ENCODE measurements at regions not wholly inside any gene's neighbourhood (a gene's known extent, or its start where the extent isn't known, plus 50 kb on each side); places are given as distances from the start of the nearest gene placed in this dataset.

DNA sequence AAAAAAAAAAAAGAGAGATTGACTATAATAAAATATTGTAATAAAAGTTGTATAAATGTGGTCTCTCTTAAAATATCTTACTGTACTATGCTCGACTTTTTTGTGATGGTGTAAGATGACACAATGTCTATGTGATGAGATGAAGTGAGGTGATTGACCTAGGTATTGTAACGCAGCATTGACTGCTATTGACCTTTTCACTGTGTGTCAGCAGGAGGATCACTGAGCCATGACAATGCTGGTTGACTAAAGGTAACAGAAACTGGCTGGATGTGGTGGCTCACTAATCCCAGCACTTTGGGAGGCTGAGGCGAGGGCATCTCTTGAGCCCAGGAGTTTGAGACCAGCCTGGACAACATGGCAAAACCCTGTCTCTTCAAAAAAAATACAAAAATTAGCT is 78.6 kb upstream of the MYO10 start:
- H3K9me3 Mint-ChIP-seq: no peaks in the 10 kb centered on the region
- H3K27me3 Mint-ChIP-seq (ENCODE audit: low read depth): no peaks in the 10 kb centered on the region
- H3K4me3 Mint-ChIP-seq: no peak overlapping the region
- no peak overlapping the region for H3K27ac Mint-ChIP-seq
- TF ChIP-seq, protein P1, sequence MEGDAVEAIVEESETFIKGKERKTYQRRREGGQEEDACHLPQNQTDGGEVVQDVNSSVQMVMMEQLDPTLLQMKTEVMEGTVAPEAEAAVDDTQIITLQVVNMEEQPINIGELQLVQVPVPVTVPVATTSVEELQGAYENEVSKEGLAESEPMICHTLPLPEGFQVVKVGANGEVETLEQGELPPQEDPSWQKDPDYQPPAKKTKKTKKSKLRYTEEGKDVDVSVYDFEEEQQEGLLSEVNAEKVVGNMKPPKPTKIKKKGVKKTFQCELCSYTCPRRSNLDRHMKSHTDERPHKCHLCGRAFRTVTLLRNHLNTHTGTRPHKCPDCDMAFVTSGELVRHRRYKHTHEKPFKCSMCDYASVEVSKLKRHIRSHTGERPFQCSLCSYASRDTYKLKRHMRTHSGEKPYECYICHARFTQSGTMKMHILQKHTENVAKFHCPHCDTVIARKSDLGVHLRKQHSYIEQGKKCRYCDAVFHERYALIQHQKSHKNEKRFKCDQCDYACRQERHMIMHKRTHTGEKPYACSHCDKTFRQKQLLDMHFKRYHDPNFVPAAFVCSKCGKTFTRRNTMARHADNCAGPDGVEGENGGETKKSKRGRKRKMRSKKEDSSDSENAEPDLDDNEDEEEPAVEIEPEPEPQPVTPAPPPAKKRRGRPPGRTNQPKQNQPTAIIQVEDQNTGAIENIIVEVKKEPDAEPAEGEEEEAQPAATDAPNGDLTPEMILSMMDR (IDR thresholded peaks at IDR 0.05; ENCODE audit: unreplicated experiment): no peak
- DNase-seq (ENCODE audit: low spot score in 2 of 2, unreplicated experiment in 2 of 2): no peak
- H3K36me3 Mint-ChIP-seq: no peaks in the 10 kb centered on the region
- peaks cover 3% of the 10 kb centered on the region for H3K4me1 Mint-ChIP-seq

DNA sequence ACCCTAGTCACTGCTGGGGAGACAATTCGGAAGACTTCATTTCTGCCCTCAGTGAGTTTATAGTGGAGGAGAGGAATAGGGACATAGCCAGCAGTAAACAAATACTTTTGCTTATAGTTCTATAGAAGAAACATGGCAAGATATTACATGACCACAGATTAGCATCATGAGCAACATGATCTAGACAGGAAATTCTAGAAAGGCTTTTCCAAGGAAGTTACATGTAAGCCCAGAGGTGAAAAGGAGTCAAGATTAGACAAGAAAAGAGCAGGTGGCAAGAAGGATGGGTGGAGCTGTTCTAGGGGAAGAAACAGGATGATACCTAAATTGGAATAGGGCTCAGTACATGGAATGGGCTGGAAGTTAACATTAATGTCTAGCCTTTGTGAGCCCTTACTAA is 82.8 kb upstream of the MYO10 start:
- Mint-ChIP-seq H3K36me3 (no peaks in the 10 kb centered on the region), H3K9me3 (no peaks in the 10 kb centered on the region), H3K4me3 (no peak overlapping the region), H3K27ac (no peak overlapping the region), H3K27me3 (ENCODE audit: low read depth) (no peaks in the 10 kb centered on the region), H3K4me1 (peaks cover 20% of the 10 kb centered on the region)
- TF ChIP-seq, protein P1 (IDR thresholded peaks at IDR 0.05; ENCODE audit: unreplicated experiment): no peak
- no peak for DNase-seq (ENCODE audit: low spot score in 2 of 2, unreplicated experiment in 2 of 2)

DNA sequence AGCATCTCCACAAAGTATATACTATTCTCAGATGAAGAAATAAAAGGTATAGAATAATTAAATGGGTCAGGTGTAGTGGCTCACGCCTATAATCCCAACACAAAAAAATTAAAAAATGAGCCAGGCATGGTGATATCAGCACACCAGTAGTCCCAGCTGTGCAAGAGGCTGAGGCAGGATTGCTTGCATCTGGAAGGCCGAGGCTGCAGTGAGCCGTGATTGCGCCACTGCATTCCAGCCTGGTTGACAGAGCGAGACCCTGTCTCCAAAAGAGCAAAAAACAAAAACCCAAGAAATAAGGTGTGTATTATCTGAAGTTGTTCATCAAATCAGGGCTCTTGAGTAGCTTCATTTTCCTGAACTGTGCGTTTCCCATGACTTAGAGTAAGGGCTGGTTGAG is 83.2 kb upstream of the MYO10 start:
- TF ChIP-seq, protein P1 (IDR thresholded peaks at IDR 0.05; ENCODE audit: unreplicated experiment): no peak
- H3K4me1 Mint-ChIP-seq: peaks cover 20% of the 10 kb centered on the region

DNA sequence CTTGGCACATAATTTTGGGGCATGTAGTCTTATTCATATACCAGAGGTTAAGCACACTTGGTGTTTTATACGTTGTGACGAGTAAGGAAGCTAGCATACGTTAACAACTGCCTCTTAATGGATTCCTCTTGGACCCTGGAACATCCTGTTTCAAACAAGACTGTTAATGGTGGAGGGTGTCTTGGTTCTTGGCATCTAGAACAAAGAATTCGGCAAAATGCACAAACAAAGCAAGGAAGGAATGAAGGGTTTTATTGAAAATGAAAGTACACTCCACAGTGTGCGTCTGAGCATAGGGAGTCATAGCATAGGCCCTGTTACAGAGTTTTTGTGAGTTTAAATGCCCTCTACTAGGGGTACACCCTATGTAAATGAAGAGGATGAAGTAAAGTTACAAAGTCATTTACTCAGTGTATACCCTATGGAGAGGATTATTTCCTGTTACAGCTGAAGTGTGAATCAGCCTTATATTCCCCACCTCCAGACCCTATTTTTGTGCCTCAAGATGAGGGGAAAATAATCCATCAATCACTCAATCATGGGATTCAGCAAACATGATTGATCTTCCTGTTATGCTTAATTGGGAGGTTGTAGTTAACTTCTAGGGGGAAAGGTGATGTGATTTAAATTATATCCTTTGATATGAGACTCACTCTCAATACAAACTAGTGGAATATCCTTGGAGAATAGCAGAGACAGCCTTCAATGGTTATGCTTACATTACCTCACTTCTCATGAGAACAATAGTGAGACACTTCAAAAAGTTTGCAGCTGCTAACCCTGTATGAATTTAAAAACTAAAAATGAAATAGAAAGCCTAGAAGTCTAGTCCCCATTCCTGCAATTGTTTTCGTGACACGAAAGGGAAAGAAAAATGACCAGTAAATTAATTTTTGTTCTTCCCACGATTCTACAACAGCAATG is 84.9 kb upstream of the MYO10 start:
- Mint-ChIP-seq H3K27me3 (ENCODE audit: low read depth) (no peaks in the 10 kb centered on the region), H3K9me3 (no peaks in the 10 kb centered on the region), H3K27ac (no peak overlapping the region), H3K4me1 (peaks cover 25% of the 10 kb centered on the region), H3K4me3 (no peak overlapping the region), H3K36me3 (no peaks in the 10 kb centered on the region)
- TF ChIP-seq, protein P1 (IDR thresholded peaks at IDR 0.05; ENCODE audit: unreplicated experiment): no peak
- DNase-seq (ENCODE audit: low spot score in 2 of 2, unreplicated experiment in 2 of 2): no peak

More for the DNA sequence above, 83.2 kb upstream of the MYO10 start:
- Mint-ChIP-seq H3K27ac (no peak overlapping the region), H3K4me3 (no peak overlapping the region), H3K9me3 (no peaks in the 10 kb centered on the region), H3K36me3 (no peaks in the 10 kb centered on the region), H3K27me3 (ENCODE audit: low read depth) (no peaks in the 10 kb centered on the region)
- DNase-seq (ENCODE audit: low spot score in 2 of 2, unreplicated experiment in 2 of 2): no peak

DNA sequence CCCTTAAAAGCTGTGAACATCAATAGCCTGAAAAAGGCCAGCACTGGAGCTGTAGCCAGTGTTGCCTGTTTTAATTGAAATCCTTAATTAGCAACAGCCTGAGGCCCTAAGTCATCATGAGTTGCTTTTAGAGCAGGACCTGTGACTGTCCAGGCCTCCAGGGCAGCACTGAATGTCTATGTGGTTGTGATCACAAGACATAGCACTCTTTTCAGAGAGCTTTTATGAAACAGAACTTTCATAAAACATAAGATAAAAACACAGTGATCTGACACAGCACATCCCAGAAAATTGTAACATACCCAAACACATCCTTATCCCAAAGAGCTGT is 85.5 kb upstream of the MYO10 start:
- no peak overlapping the region for H3K4me3 Mint-ChIP-seq
- H3K27ac Mint-ChIP-seq: no peak overlapping the region

More for the DNA sequence above, 85.5 kb upstream of the MYO10 start:
- H3K27me3 Mint-ChIP-seq (ENCODE audit: low read depth): no peaks in the 10 kb centered on the region
- H3K36me3 Mint-ChIP-seq: no peaks in the 10 kb centered on the region
- TF ChIP-seq, protein P1 (IDR thresholded peaks at IDR 0.05; ENCODE audit: unreplicated experiment): no peak
- no peak for DNase-seq (ENCODE audit: low spot score in 2 of 2, unreplicated experiment in 2 of 2)
- H3K9me3 Mint-ChIP-seq: no peaks in the 10 kb centered on the region
- peaks cover 25% of the 10 kb centered on the region for H3K4me1 Mint-ChIP-seq

Measured in mesothelial cell of epicardium (in vitro differentiated cells).